HS-5 (cell line): ENCODE measurements at regions not wholly inside any gene's neighbourhood (a gene's known extent, or its start where the extent isn't known, plus 50 kb on each side); places are given as distances from the start of the nearest gene placed in this dataset.
"Not testable (repeated sequence)": the region's sequence is repeated elsewhere in the genome, so short reads cannot be mapped to it uniquely, and the experiment has no call there.

Source experiments
- DNase-seq: peaks from one replicate; pipeline ENCODE4 v3.0.0-alpha.2; 2012; ENCODE audit warnings: low read depth

GRCh38 chr1:198934426-198934825 lies 295.6 kb downstream of the PTPRC start:
- no peak for DNase-seq

- DNase-seq: no peak
Measured at GRCh38 chr1:198934901-198935305, 296.1 kb downstream of the PTPRC start.

DNA sequence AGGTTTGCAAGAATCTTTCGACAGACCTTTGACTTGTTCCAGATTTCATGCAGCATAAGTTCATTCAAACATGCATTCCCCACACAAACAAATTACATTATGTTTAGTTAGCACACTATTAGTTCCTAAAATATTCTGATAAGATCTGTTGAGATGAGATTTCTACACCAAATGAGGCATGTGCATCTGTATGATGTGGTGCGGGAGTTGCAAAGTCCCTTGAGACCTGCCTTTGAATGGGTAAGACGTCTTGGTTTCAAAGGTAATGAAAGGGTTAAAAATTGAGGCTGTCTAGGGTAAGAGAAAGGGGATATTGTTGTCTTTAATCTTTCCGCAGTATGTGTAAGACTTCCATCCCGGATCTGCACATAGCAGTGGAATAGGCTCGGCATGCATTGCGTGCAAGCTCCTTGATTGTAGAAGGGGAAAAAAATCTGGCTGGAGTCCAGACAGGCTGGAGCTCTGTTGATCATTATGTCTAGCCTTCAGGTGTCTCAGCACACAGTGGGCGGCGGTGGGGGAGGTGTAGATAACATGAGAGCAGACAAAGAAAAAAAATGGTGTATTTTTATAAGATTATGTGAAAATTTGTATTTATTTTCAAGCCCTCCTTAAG lies 296.6 kb downstream of the PTPRC start:
- DNase-seq: no peak

DNA sequence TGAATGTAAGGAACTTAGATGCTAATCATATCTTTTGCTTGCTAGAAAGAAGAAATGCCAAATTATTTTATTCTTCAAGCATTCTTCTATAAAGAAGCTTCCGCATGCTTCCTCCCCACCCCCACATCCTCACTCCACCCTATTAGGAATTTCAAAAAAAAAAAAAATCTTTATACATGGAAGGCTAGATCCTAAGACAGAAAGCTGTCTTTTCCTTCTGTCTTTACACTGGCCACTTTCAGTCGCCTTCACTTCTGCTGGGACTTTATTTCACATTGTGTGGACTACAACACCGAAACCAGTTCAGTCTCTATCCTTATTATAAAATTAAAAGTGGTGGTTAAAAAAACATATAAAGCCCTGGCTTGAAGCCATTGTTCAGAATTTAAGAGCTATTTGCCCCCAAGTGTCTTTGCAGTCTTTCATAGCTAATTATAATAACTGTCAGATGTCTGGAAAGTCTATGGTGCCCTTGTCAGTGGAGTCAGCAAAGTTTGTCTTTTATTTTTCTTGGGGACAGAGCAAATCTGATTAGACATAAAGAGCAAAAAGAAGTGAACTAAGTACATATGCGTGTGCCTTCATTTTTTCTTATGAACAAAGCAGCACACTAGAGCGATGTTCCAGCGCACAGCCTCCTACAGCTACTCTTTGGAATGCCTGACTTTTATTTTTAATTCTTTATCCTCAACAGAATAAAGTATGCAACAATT lies 297.7 kb downstream of the PTPRC start:
- DNase-seq: no peak

DNA sequence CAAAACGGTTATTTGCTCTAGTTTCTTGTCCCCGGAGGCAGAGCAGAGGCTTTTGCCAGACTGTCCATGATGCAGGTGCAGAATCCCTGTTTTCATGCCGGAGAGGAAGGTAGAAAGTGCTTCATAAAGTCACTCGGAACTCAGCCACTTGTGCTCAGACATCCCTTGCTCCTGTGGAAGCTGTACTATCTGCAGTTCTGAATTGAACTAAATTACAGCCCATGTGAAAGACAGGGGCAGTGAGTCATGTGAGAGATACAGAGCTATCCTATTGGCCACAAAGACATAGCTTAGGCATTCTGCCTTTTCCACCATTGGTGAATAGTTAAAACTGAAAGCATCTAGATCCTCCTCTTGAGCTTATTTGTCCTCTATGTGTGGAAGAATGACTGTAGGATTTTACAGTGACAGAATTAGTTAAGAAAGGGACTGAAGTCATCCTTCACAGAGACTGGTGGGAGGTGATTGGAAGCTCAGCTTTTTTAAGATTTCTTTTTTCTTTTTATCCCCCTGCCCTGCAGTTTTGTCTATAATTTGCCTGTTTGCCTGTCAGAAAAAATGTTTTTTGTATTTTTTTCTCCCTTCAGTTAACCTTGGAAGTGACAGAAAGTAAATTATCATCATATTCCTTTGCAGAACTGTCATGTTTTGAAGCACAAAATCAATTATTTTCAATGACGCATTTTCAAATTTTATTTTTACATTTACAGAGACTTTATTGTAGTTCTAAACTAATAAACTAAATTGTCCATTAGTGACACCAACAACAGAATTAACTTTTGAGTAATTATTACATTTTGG lies 298.6 kb downstream of the PTPRC start:
- DNase-seq: peak; percentile 56

DNA sequence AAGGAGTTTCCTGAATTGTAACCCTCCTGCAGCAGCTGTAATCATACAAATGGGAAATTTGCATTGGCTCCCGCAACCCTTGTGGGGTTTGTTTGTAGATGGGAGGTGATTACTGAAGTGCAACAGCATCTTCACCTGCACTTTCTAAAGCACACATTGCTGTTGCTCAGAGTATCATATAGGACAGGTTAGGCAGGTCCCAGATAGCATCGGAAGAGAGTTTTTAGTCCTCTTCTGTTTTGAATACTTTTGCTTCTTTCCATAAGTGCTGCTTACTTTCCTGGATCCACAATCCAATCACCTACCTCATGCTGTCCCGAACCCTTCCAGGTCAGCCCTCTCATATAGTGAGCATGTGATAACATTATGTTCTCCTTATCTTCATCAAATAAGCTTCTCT lies 300.4 kb downstream of the PTPRC start:
- no peak for DNase-seq

DNA sequence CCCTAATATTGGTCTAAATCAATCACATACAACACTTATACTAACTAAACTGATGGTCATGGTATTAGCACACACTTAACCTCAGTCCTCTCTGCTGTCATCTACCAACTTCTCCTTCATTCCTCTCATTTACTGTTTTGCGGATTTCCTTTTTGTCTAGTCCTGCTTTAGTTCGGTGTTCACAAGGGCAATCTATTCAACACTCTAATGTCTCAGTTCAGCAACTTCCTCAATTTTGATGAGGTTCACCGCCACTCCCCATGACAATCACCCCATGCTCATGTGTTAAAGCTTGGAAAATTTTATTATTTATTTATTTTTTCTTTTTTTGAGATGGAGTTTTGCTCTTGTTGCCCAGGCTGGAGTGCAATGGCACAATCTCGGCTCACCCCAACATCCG lies 301.1 kb downstream of the PTPRC start:
- no peak for DNase-seq

DNA sequence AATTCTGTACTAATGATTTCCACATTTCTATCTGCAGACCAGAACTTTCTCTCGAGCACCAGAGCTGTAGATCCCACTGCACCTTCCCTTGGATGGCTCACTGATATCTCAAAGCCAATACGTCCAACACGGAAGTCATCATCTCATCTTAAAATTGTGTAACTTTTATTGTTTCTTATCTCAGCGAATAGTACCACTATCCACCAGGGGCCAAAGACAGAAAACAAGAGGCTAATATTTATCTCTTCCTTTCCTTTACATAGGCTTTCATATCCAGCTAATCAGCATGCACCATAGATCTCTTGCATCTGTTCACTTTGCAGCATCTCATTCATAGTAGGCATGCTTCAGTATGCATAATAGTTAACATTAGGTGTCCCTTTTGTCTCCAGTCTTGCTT lies 303.6 kb downstream of the PTPRC start:
- DNase-seq: no peak

DNA sequence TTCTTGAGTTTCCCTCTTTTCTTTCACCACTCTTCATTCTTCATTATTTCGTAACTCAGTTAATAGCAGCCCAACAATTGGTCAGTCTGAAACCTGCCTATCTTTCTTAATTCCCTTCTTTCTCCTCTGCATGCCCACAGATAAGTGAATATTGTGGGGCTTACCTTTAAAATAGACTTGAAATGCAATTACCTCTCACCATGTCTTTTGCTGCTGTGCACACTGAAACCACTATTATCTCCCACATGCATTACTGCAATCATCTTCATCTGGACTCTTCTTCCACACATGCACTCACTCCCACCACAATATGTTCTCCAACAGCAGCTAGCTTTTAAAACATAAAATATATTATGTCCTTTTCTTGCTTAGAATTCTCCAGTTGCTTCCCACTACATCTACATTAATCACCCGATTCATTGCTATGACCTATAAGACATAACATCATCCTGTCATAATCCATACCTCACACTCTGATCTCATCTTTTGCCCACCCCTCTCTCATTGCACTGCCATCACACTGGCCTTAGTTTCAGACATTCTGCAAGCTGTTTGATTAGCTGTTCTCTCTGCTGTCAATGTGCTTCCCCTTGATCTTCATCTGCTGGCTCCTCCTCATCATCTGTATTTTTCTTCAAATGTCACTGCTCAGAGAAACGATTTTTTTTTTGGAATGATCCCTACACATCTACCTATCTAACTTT lies 304.8 kb downstream of the PTPRC start:
- DNase-seq: no peak

- no peak for DNase-seq
Measured at GRCh38 chr1:198947456-198947855, 308.6 kb downstream of the PTPRC start.

DNA sequence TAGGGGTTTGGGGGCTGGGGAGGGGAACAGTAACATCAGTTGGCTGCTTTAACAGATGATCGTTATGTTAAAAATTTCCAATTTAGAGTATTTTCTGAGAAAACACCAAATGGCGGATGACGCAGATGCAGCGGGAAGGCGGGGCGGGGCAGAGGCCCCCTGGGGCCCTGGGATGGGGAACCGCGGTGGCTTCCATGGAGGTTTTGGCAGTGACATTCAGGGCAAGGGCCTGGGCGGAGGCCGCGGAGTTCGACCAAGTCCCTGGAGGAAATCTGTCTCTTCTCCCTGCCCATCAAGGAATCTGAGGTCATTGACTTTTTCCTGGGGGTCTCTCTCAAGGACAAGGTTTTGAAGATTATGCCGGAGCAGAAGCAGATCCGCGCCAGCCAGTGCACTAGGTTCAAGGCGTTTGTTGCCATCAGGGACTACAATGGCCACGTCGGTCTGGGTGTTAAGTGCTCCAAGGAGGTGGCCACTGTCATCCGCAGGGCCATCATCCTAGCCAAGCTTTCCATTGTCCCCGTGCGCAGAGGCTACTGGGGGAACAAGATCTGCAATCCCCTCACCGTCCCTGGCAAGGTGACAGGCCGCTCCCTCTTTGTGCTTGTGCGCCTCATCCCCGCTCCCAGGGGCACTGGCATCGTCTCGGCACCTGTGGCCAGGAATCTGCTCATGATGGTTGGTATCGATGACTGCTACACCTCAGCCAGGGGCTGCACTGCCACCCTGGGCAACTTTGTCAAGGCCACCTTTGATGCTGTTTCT lies 310.2 kb downstream of the PTPRC start:
- DNase-seq: no peak

DNA sequence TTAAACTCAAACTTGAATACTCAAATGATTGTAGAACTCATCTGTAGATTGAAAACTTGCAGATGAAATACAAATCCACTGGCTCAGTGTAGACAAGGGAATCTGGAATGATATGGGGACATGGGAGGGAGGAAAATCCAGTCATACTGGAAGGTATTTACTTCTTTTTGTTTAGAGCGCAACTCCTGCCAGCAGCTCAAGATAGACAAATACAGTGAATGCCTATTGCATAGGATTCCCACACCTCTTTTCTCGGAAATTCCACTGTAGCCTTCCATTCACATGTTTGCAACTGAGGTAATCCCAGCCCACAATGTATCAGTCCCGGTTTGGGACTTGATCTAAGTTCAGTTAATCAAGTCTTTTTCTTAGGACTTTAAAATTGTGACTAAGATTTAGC lies 311.2 kb downstream of the PTPRC start:
- no peak for DNase-seq

- DNase-seq: no peak
Measured at GRCh38 chr1:198955085-198955484, 316.2 kb downstream of the PTPRC start.

GRCh38 chr1:198957044-198957443 lies 318.2 kb downstream of the PTPRC start:
- no peak for DNase-seq

- DNase-seq: no peak
Measured at GRCh38 chr1:198959032-198959431, 320.2 kb downstream of the PTPRC start.

- DNase-seq: no peak
Measured at GRCh38 chr1:198959676-198960075, 320.8 kb downstream of the PTPRC start.

DNA sequence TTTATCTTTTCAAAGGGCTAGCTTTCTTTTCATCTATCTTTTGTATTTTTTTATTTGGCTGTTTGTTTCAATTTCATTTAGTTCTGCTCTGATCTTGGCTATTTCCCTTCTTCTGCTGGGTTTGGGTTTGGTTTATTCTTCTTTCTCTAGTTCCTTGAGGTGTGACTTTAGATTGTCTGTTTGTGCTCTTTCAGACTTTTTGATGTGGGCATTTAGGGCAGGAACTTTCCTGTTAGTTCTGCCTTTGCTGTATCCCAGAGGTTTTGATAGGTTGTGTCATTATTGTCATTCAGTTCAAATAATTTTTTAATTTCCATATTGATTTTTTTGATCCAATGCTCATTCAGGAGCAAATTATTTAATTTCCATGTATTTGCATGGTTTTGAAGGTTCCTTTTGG lies 325.0 kb downstream of the PTPRC start:
- not testable (repeated sequence) for DNase-seq

DNA sequence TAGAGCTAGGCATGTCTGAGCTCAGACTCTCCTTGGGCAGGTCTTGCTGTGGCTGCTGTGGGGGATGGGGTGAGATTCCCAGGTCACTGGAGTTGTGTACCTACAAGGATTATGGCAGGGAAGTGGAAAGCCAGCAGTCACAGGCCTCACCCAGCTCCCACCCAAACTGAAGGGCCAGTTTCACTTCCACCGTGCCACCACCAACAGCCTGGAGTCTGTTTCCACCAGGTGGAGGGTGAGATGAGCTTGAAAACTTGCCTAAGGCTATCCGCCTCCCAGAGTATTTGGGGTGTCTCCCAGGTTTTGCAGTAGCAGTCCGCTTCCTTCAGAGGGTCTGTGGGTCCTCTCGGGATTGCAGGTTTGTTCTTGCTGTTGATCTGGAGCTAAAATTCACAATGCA lies 327.7 kb downstream of the PTPRC start:
- DNase-seq: no peak

GRCh38 chr1:198967566-198967965 lies 328.7 kb downstream of the PTPRC start:
- DNase-seq: no peak

GRCh38 chr1:198968866-198969265 lies 330.0 kb downstream of the PTPRC start:
- no peak for DNase-seq

DNA sequence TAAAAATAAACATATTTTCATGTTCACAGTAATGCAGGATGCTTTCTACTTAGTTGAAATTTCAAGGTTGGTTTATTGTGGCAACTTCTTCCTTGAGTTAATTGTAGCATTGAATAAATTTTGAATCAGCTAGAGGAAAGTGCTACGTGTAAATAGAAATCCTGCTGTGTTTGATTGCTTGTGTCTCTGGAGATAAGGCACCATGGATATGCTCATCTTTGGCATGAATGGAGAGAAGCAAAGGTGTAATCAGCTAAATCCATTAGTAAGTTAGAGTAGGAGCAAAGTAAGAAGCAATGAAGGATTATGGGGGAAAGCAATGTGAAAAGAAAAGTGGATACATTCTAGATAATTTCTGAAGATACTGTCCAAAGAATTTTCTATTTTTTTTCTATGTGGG lies 331.1 kb downstream of the PTPRC start:
- DNase-seq: no peak

DNA sequence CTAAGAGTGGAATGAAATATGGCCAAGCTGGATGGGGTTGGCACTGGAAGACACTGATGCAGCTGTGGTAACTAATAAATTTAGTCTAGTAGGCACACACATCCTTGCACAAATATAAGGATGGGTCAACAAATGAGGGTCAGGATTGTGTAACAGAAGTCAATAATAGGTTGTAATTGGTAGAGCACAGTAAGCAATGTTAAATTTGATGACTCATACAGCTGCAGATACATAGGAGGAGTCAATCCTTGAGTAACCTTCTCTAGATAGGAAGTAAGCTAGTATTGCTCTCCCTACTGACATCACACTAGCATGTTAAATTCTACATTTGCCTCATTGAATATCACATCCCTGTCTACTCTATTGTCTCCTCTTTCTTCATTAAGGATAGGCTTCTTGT lies 332.1 kb downstream of the PTPRC start:
- peak; percentile 20 for DNase-seq
